ENCODE measurements at regions not wholly inside any gene's neighbourhood (a gene's known extent, or its start where the extent isn't known, plus 50 kb on each side); places are given as distances from the start of the nearest gene placed in this dataset.

DNA sequence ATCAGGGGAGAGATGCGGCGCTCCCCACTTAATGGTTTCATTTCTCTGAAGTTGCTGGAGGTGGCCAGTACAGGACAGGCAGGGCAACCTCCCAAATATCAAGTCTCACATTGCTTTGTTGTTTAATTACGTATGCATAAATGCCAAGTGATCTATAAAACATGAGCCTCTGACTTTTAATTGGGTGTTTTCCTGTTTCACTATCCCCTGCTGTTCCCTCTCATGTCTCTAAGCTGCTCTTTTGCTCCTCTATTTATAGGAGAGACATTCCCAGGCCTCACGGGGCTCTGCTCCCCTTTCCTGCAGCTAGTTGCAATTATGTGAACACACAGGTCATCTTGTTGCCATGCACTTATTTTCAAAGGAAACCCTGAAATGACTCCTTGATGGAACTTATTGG lies 1173.5 kb upstream of the GOT2 start:
- WGBS, 5 donors, result 69 to 80% (median 76%) methylated on average over 4 of the region's 4 CpGs
- Histone ChIP-seq H3K4me1 (no peaks in the 10 kb centered on the region), H3K27ac (no peak overlapping the region), H3K36me3 (no peaks in the 10 kb centered on the region), H3K9me3 (no peaks in the 10 kb centered on the region), H3K4me3 (no peak overlapping the region), H3K27me3 (no peaks in the 10 kb centered on the region)
- no peak for TF ChIP-seq POLR2A (IDR thresholded peaks at IDR 0.05)
- TF ChIP-seq EP300 (IDR thresholded peaks at IDR 0.05), result no peak
- TF ChIP-seq, protein P1, sequence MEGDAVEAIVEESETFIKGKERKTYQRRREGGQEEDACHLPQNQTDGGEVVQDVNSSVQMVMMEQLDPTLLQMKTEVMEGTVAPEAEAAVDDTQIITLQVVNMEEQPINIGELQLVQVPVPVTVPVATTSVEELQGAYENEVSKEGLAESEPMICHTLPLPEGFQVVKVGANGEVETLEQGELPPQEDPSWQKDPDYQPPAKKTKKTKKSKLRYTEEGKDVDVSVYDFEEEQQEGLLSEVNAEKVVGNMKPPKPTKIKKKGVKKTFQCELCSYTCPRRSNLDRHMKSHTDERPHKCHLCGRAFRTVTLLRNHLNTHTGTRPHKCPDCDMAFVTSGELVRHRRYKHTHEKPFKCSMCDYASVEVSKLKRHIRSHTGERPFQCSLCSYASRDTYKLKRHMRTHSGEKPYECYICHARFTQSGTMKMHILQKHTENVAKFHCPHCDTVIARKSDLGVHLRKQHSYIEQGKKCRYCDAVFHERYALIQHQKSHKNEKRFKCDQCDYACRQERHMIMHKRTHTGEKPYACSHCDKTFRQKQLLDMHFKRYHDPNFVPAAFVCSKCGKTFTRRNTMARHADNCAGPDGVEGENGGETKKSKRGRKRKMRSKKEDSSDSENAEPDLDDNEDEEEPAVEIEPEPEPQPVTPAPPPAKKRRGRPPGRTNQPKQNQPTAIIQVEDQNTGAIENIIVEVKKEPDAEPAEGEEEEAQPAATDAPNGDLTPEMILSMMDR (IDR thresholded peaks at IDR 0.05), result no peak
- no peak for TF ChIP-seq POLR2AphosphoS5 (IDR thresholded peaks at IDR 0.05)
- DNase-seq, result no peak
- intact Hi-C loops (cut with DNase I; ENCODE audit: low total_unique reads), result no loop called here

DNA sequence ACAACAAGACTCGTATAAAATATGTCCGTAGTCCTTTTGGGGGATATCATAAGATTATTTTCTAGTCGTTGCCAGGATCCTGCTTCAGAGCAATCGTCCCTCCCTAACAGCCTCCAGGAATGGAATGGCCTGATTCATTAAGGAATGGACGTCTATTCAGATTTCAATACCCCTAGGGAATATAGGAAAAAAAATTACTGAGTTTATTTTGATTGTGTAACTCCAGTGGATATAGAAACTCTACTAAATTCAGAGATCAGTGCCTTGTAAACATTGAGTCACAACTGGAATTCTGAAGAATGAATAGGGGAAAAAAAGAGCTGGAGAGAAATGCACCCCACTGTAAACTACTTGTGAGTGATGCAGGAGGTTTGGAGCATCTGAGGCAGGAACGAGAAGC lies 1171.5 kb upstream of the GOT2 start:
- H3K27me3 ChIP-seq, result no peaks in the 10 kb centered on the region
- intact Hi-C loops (cut with DNase I; ENCODE audit: low total_unique reads), result no loop called here
- H3K9me3 ChIP-seq, result no peaks in the 10 kb centered on the region
- H3K27ac ChIP-seq, result no peak overlapping the region
- 65 to 73% (median 70%) methylated on average over 6 of the region's 6 CpGs for WGBS, 5 donors
- H3K4me3 ChIP-seq, result no peak overlapping the region
- no peaks in the 10 kb centered on the region for H3K36me3 ChIP-seq
- DNase-seq, result peak in 1 of 2 donors; percentile 44
- no peak for TF ChIP-seq POLR2AphosphoS5 (IDR thresholded peaks at IDR 0.05)
- TF ChIP-seq, protein P1 (IDR thresholded peaks at IDR 0.05), result no peak
- no peak for TF ChIP-seq POLR2A (IDR thresholded peaks at IDR 0.05)
- TF ChIP-seq EP300 (IDR thresholded peaks at IDR 0.05), result no peak
- no peaks in the 10 kb centered on the region for H3K4me1 ChIP-seq

DNA sequence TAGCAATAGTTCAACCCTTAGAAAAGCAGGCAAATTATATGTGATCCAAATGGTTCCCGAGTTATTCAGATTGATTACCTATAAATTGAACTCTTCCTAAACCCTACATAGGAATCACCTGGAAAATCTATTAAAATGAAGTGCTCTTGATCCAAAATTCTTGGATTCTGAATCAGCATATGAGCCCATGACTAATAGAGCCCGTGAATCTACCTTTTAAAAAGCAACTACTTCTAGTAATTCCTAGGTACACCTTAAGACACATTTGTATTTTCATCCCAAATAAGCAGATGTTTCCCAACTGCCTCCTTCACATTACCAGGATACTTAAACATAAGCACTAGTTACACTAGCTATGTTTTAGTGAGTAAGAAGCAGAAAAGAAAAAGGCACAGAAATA lies 1171.0 kb upstream of the GOT2 start:
- no peak for DNase-seq
- H3K9me3 ChIP-seq, result no peaks in the 10 kb centered on the region
- intact Hi-C loops (cut with DNase I; ENCODE audit: low total_unique reads), result no loop called here
- H3K27me3 ChIP-seq, result no peaks in the 10 kb centered on the region
- 59 to 82% (median 77%) methylated on average over 2 of the region's 2 CpGs for WGBS, 5 donors
- H3K36me3 ChIP-seq, result no peaks in the 10 kb centered on the region
- no peaks in the 10 kb centered on the region for H3K4me1 ChIP-seq
- TF ChIP-seq POLR2AphosphoS5 (IDR thresholded peaks at IDR 0.05) (no peak), EP300 (IDR thresholded peaks at IDR 0.05) (no peak)
- no peak overlapping the region for H3K4me3 ChIP-seq
- no peak overlapping the region for H3K27ac ChIP-seq

DNA sequence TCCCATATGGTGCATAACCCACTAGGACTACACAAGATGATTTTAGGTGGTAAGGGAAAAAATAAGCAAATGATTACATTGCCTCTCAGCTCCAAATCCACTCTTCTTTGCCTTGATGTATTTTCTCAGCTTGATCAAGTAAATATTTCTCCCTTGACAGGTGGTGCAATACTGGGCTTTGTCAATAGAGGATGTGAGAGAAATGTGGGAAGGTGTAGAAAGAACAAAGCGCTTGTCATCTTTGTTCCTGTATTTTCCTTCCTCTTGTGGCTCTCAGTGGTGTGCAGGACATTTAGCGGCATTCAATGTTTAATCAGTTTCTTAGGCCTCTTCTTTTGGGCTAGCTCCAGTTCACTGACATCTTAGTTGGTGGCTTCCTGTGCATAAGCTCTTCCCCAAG lies 1165.8 kb upstream of the GOT2 start:
- intact Hi-C loops (cut with DNase I; ENCODE audit: low total_unique reads), result no loop called here

DNA sequence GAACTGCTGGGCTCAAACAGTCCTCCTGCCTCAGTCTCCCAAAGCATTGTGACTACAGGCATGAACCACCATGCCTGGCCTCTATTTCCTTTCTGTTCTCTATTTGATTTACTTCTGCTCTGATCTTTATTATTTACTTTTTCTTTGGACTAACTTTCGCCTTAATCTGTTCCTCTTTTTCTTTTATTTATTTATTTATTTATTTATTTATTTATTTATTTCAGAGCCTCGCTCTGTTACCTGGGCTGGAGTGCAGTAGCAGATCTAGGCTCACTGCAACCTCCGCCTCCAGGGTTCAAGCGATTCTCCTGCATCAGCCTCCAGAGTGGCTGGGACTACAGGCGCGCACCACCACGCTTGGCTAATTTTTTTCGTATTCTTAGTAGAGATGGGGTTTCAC lies 1158.3 kb upstream of the GOT2 start:
- Histone ChIP-seq H3K27ac (no peak overlapping the region), H3K36me3 (no peaks in the 10 kb centered on the region), H3K4me1 (no peaks in the 10 kb centered on the region), H3K4me3 (no peak overlapping the region), H3K27me3 (no peaks in the 10 kb centered on the region), H3K9me3 (peaks cover 0 to 8% (median 1%) of the 10 kb centered on the region in 4 donors)
- DNase-seq, result no peak
- TF ChIP-seq, protein P1 (IDR thresholded peaks at IDR 0.05), result no peak
- TF ChIP-seq POLR2AphosphoS5 (IDR thresholded peaks at IDR 0.05) (no peak), POLR2A (IDR thresholded peaks at IDR 0.05) (no peak), EP300 (IDR thresholded peaks at IDR 0.05) (no peak)
- intact Hi-C loops (cut with DNase I; ENCODE audit: low total_unique reads), result no loop called here
- 89 to 97% (median 95%) methylated on average over 8 of the region's 8 CpGs for WGBS, 5 donors

More for the DNA sequence above, 1165.8 kb upstream of the GOT2 start:
- WGBS, 5 donors, result 51 to 78% (median 68%) methylated on average over 2 of the region's 2 CpGs
- Histone ChIP-seq H3K36me3 (no peaks in the 10 kb centered on the region), H3K27me3 (no peaks in the 10 kb centered on the region), H3K4me3 (no peak overlapping the region), H3K9me3 (no peaks in the 10 kb centered on the region), H3K4me1 (no peaks in the 10 kb centered on the region), H3K27ac (no peak overlapping the region)
- no peak for DNase-seq
- TF ChIP-seq POLR2AphosphoS5 (IDR thresholded peaks at IDR 0.05) (no peak), EP300 (IDR thresholded peaks at IDR 0.05) (no peak), POLR2A (IDR thresholded peaks at IDR 0.05) (no peak)
- TF ChIP-seq, protein P1 (IDR thresholded peaks at IDR 0.05), result no peak

Data from stomach (tissue), 8 donors.